ENCODE measurements at regions not wholly inside any gene's neighbourhood (a gene's known extent, or its start where the extent isn't known, plus 50 kb on each side); places are given as distances from the start of the nearest gene placed in this dataset.

DNA sequence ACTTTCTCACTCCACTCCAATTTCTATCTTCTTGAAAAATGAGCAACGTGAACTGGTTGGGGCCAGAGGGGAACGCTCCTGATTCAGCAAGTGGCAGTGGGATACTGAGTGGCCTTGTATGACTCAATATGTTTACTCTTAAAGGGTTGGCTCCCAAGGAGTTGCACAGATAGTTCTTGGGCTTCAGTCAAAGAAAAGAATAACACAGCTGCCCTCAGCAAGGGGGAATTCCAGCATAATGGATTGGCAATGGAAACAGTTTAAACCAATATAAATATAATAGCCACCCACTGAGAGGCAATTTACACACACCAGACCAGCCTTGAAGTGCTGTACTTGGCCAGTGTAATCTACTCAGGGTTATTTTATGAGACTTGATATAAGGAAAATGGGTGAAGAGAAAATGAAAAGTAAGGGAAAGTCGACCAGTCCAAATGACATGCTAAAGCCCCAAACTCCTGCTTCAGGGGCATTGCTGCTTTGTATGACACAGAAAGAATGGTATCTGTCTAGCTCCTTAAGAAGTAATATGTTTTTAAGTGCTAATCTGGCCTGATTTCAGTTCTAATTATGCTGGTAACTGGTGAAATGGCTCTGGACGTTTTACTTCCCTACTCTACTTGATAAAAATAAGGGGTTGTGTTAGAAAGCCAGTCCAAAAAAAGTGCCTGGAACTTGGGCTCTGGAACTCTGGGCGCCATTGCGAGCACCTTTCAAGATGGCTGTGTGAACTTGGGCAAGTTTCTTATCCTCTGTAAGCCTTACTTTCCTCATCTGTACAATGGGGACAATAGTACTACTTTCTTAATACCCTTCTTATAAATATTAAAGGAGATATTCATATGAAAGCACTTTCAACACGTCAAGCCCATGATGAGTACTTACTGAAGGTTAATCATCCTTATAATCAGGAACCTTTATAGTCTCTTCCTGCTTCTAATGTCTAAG, 712.9 kb upstream of the MAP3K7 start:
- TF ChIP-seq, protein P1, sequence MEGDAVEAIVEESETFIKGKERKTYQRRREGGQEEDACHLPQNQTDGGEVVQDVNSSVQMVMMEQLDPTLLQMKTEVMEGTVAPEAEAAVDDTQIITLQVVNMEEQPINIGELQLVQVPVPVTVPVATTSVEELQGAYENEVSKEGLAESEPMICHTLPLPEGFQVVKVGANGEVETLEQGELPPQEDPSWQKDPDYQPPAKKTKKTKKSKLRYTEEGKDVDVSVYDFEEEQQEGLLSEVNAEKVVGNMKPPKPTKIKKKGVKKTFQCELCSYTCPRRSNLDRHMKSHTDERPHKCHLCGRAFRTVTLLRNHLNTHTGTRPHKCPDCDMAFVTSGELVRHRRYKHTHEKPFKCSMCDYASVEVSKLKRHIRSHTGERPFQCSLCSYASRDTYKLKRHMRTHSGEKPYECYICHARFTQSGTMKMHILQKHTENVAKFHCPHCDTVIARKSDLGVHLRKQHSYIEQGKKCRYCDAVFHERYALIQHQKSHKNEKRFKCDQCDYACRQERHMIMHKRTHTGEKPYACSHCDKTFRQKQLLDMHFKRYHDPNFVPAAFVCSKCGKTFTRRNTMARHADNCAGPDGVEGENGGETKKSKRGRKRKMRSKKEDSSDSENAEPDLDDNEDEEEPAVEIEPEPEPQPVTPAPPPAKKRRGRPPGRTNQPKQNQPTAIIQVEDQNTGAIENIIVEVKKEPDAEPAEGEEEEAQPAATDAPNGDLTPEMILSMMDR (IDR thresholded peaks at IDR 0.05), result no peak
- TF ChIP-seq POLR2A (IDR thresholded peaks at IDR 0.05), result no peak

All from thyroid gland (tissue), 4 donors.